8988T (cell line): ENCODE measurements at regions not wholly inside any gene's neighbourhood (a gene's known extent, or its start where the extent isn't known, plus 50 kb on each side); places are given as distances from the start of the nearest gene placed in this dataset.

ENCODE experiments used
- DNase-seq: peaks from one replicate; pipeline ENCODE4 v3.0.0; 2011

- DNase-seq = no peak
Observed at GRCh38 chr10:78164702-78165101, 131.0 kb downstream of the RPS24 start.

- DNase-seq = no peak
Observed at GRCh38 chr10:78165172-78165571, 131.5 kb downstream of the RPS24 start.

GRCh38 chr10:78165617-78166016, 132.0 kb downstream of the RPS24 start:
- no peak for DNase-seq

GRCh38 chr10:78166261-78166660, 132.6 kb downstream of the RPS24 start:
- DNase-seq = no peak

- DNase-seq = no peak
Observed at GRCh38 chr10:78169214-78169613, 135.6 kb downstream of the RPS24 start.

- no peak for DNase-seq
Observed at GRCh38 chr10:78170026-78170475, 136.4 kb downstream of the RPS24 start.

- no peak for DNase-seq
Observed at GRCh38 chr10:78171633-78172400, 138.2 kb downstream of the RPS24 start.

- DNase-seq = no peak
Observed at GRCh38 chr10:78173360-78174015, 139.8 kb downstream of the RPS24 start.

GRCh38 chr10:78175444-78176015, 141.9 kb downstream of the RPS24 start:
- DNase-seq = no peak

- no peak for DNase-seq
Observed at GRCh38 chr10:78176320-78177317, 143.0 kb downstream of the RPS24 start.

GRCh38 chr10:78177491-78178185, 144.0 kb downstream of the RPS24 start:
- DNase-seq = no peak

- DNase-seq = no peak
Observed at GRCh38 chr10:78178397-78178796, 144.7 kb downstream of the RPS24 start.

GRCh38 chr10:78178940-78179339, 145.3 kb downstream of the RPS24 start:
- no peak for DNase-seq

- no peak for DNase-seq
Observed at GRCh38 chr10:78179886-78180705, 146.4 kb downstream of the RPS24 start.

- DNase-seq = no peak
Observed at GRCh38 chr10:78181381-78182055, 147.9 kb downstream of the RPS24 start.

- DNase-seq = no peak
Observed at GRCh38 chr10:78182841-78183240, 149.2 kb downstream of the RPS24 start.

- DNase-seq = no peak
Observed at GRCh38 chr10:78184851-78185692, 151.4 kb downstream of the RPS24 start.

- DNase-seq = no peak
Observed at GRCh38 chr10:78185693-78186055, 152.0 kb downstream of the RPS24 start.

GRCh38 chr10:78186572-78186971, 152.9 kb downstream of the RPS24 start:
- DNase-seq = no peak

GRCh38 chr10:78187371-78187770, 153.7 kb downstream of the RPS24 start:
- no peak for DNase-seq
